ENCODE measurements at regions not wholly inside any gene's neighbourhood (a gene's known extent, or its start where the extent isn't known, plus 50 kb on each side); places are given as distances from the start of the nearest gene placed in this dataset.
"Not testable (repeated sequence)": the region's sequence is repeated elsewhere in the genome, so short reads cannot be mapped to it uniquely, and the experiment has no call there.

- TF ChIP-seq POLR2AphosphoS5 (IDR thresholded peaks at IDR 0.05; ENCODE audit: insufficient read depth, low read depth, low read length): no peak
- no peak for TF ChIP-seq MAX (IDR thresholded peaks at IDR 0.05; ENCODE audit: insufficient read depth, insufficient read length)
- no peak for TF ChIP-seq EZH2 (IDR thresholded peaks at IDR 0.05; ENCODE audit: borderline replicate concordance, low read depth, low read length, severe bottlenecking)
- no peak for TF ChIP-seq POLR2A (IDR thresholded peaks at IDR 0.05; ENCODE audit: low read depth, low read length)
- TF ChIP-seq CTCF (IDR thresholded peaks at IDR 0.05; ENCODE audit: extremely low read depth in 1 of 2, insufficient read depth in 1 of 2, low read depth in 1 of 2, low read length in 2 of 2): no peak
- TF ChIP-seq FOS (IDR thresholded peaks at IDR 0.05; ENCODE audit: borderline replicate concordance, insufficient read depth, low read length): no peak
- TF ChIP-seq MYC (IDR thresholded peaks at IDR 0.05; ENCODE audit: low read depth, low read length): no peak
- no peak for TF ChIP-seq JUN (IDR thresholded peaks at IDR 0.05; ENCODE audit: borderline replicate concordance, insufficient read depth, insufficient read length, low read depth)
- TF ChIP-seq GATA2 (IDR thresholded peaks at IDR 0.05; ENCODE audit: insufficient read depth, insufficient read length, low read depth, low read length): no peak
- H3K36me3 ChIP-seq (ENCODE audit: control insufficient read depth in 2 of 2, extremely low read depth in 1 of 2, insufficient read depth in 2 of 2, low read length in 2 of 2): no peaks in the 10 kb centered on the region
- H3K79me2 ChIP-seq (ENCODE audit: control insufficient read depth, insufficient read depth, low read length): no peaks in the 10 kb centered on the region
- H3K4me1 ChIP-seq (ENCODE audit: control insufficient read depth, extremely low read depth, insufficient read depth, low read length): no peaks in the 10 kb centered on the region
- no peak overlapping the region for H3K4me3 ChIP-seq (replicated peaks in 1 of 3; ENCODE audit: insufficient read depth in 1 of 3, low read depth in 1 of 3, low read length in 3 of 3)
- H3K9ac ChIP-seq (replicated peaks; ENCODE audit: extremely low read depth, insufficient read depth, low read length): no peak overlapping the region
- no peak overlapping the region for H3K4me2 ChIP-seq (ENCODE audit: insufficient read depth, low read length)
- FAIRE-seq (no peak), DNase-seq (ENCODE audit: low read depth, low spot score) (no peak)
- BruUV-seq (replicated peaks): no TSS peak
- ChIA-PET POLR2A (no interaction called here), CTCF (no interaction called here)
- dilution Hi-C loops (cut with MboI; ENCODE audit: extremely low pct_ligation_motif_present, low sequenced_read_pairs) (no loop called here), intact Hi-C loops (cut with micrococcal nuclease) (no loop called here)
- no peaks in the 10 kb centered on the region for H4K20me1 ChIP-seq (replicated peaks; ENCODE audit: control insufficient read depth, extremely low read depth, insufficient read depth, low read length)
- H3K9me1 ChIP-seq (replicated peaks; ENCODE audit: control insufficient read depth, extremely low read depth, insufficient read depth, low read length): no peaks in the 10 kb centered on the region
- H3K27ac ChIP-seq (ENCODE audit: insufficient read depth, low read depth, low read length): no peak overlapping the region
- H2AFZ ChIP-seq (ENCODE audit: low read depth, low read length): no peak overlapping the region
- no peaks in the 10 kb centered on the region for H3K27me3 ChIP-seq (ENCODE audit: control insufficient read depth in 2 of 2, insufficient read depth in 2 of 2, low read length in 2 of 2)
- H3K9me3 ChIP-seq (replicated peaks; ENCODE audit: control insufficient read depth, insufficient read depth, low read length): no peaks in the 10 kb centered on the region
Observed at GRCh38 chr14:105605464-105606304, 79.3 kb downstream of the TMEM121 start.

GRCh38 chr14:105606305-105606975 lies 80.1 kb downstream of the TMEM121 start:
- H3K9me1 ChIP-seq (replicated peaks; ENCODE audit: control insufficient read depth, extremely low read depth, insufficient read depth, low read length); dilution Hi-C loops (cut with MboI; ENCODE audit: extremely low pct_ligation_motif_present, low sequenced_read_pairs); DNase-seq (ENCODE audit: low read depth, low spot score); FAIRE-seq; H2AFZ ChIP-seq (ENCODE audit: low read depth, low read length); H3K4me2 ChIP-seq (ENCODE audit: insufficient read depth, low read length); BruUV-seq (replicated peaks); H3K9me3 ChIP-seq (replicated peaks; ENCODE audit: control insufficient read depth, insufficient read depth, low read length); POLR2A ChIA-PET; H3K27me3 ChIP-seq (ENCODE audit: control insufficient read depth in 2 of 2, insufficient read depth in 2 of 2, low read length in 2 of 2); H3K79me2 ChIP-seq (ENCODE audit: control insufficient read depth, insufficient read depth, low read length); H3K4me3 ChIP-seq (replicated peaks in 1 of 3; ENCODE audit: insufficient read depth in 1 of 3, low read depth in 1 of 3, low read length in 3 of 3); H3K36me3 ChIP-seq (ENCODE audit: control insufficient read depth in 2 of 2, extremely low read depth in 1 of 2, insufficient read depth in 2 of 2, low read length in 2 of 2); H3K27ac ChIP-seq (ENCODE audit: insufficient read depth, low read depth, low read length); H3K9ac ChIP-seq (replicated peaks; ENCODE audit: extremely low read depth, insufficient read depth, low read length); CTCF ChIA-PET; H3K4me1 ChIP-seq (ENCODE audit: control insufficient read depth, extremely low read depth, insufficient read depth, low read length); intact Hi-C loops (cut with micrococcal nuclease); H4K20me1 ChIP-seq (replicated peaks; ENCODE audit: control insufficient read depth, extremely low read depth, insufficient read depth, low read length): not testable (repeated sequence)

Data from endothelial cell of umbilical vein (primary cell).